Ishikawa (cell line): ENCODE measurements at regions not wholly inside any gene's neighbourhood (a gene's known extent, or its start where the extent isn't known, plus 50 kb on each side); places are given as distances from the start of the nearest gene placed in this dataset.

ENCODE experiments used
- CEBPB ChIP-seq: IDR thresholded peaks from 2 replicates; pipeline ENCODE4 v1.6.1; 2012
- CREB1 ChIP-seq: IDR thresholded peaks from 2 replicates; pipeline ENCODE4 v1.6.1; 2012; ENCODE audit warnings: low read depth
- EGR1 ChIP-seq: IDR thresholded peaks from 2 replicates; pipeline ENCODE4 v1.6.1; 2012
- EP300 ChIP-seq: IDR thresholded peaks from 2 replicates; pipeline ENCODE4 v1.6.1; 2012; ENCODE audit warnings: borderline replicate concordance
- FOXM1 ChIP-seq: IDR thresholded peaks from 2 replicates; pipeline ENCODE4 v1.6.1; 2012; ENCODE audit warnings: low read depth, borderline replicate concordance
- MAX ChIP-seq: IDR thresholded peaks from 2 replicates; pipeline ENCODE4 v1.6.1; 2012
- NFIC ChIP-seq: IDR thresholded peaks from 2 replicates; pipeline ENCODE4 v1.6.1; 2012
- RAD21 ChIP-seq: IDR thresholded peaks from 2 replicates; pipeline ENCODE4 v1.6.1; 2012; ENCODE audit warnings: low read depth
- TAF1 ChIP-seq: IDR thresholded peaks from 2 replicates; pipeline ENCODE4 v1.6.1; 2012; ENCODE audit warnings: low read depth, mild to moderate bottlenecking
- TCF12 ChIP-seq: IDR thresholded peaks from 2 replicates; pipeline ENCODE4 v1.6.1; 2012; ENCODE audit warnings: low read depth
- TEAD4 ChIP-seq: IDR thresholded peaks from 2 replicates; pipeline ENCODE4 v1.6.1; 2012
- YY1 ChIP-seq: IDR thresholded peaks from 2 replicates; pipeline ENCODE4 v1.6.1; 2012; ENCODE audit warnings: low read depth
- ZBTB7A ChIP-seq: IDR thresholded peaks from 2 replicates; pipeline ENCODE4 v1.6.1; 2012; ENCODE audit warnings: low read depth
- TF ChIP-seq, protein P1 (sequence below): IDR thresholded peaks from 2 replicates; pipeline ENCODE4 v1.6.1; 2012
- TF ChIP-seq, protein P2 (sequence below): IDR thresholded peaks from 2 replicates; pipeline ENCODE4 v1.6.1; 2012; ENCODE audit warnings: low read depth, mild to moderate bottlenecking

DNA sequence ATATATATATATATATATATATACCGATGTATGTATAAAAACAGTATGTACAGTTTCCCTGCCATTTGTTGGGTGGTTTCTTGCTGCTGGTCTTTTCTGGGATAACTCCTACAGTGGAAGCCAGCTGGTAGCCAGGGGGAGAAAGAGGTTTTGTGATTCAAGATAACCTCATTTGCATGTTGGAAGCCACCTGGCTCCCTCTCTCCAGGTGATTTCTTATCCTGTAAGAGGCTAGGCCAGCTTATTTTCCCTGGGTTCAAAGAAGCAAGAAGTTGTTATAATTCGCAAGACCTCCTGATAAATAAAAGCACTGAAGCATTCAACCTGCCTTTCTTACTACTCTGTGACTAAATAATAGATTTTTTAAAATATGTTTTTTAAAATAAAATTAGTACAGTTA is 443.3 kb downstream of the VGLL3 start:
- TF ChIP-seq, protein P1, sequence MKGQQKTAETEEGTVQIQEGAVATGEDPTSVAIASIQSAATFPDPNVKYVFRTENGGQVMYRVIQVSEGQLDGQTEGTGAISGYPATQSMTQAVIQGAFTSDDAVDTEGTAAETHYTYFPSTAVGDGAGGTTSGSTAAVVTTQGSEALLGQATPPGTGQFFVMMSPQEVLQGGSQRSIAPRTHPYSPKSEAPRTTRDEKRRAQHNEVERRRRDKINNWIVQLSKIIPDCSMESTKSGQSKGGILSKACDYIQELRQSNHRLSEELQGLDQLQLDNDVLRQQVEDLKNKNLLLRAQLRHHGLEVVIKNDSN, result no peak
- TF ChIP-seq TAF1 (no peak), CEBPB (no peak), MAX (no peak), CREB1 (no peak), FOXM1 (no peak), NFIC (no peak), YY1 (no peak), ZBTB7A (no peak), TCF12 (no peak), RAD21 (no peak), EP300 (no peak), TEAD4 (no peak), EGR1 (no peak)
- TF ChIP-seq, protein P2, sequence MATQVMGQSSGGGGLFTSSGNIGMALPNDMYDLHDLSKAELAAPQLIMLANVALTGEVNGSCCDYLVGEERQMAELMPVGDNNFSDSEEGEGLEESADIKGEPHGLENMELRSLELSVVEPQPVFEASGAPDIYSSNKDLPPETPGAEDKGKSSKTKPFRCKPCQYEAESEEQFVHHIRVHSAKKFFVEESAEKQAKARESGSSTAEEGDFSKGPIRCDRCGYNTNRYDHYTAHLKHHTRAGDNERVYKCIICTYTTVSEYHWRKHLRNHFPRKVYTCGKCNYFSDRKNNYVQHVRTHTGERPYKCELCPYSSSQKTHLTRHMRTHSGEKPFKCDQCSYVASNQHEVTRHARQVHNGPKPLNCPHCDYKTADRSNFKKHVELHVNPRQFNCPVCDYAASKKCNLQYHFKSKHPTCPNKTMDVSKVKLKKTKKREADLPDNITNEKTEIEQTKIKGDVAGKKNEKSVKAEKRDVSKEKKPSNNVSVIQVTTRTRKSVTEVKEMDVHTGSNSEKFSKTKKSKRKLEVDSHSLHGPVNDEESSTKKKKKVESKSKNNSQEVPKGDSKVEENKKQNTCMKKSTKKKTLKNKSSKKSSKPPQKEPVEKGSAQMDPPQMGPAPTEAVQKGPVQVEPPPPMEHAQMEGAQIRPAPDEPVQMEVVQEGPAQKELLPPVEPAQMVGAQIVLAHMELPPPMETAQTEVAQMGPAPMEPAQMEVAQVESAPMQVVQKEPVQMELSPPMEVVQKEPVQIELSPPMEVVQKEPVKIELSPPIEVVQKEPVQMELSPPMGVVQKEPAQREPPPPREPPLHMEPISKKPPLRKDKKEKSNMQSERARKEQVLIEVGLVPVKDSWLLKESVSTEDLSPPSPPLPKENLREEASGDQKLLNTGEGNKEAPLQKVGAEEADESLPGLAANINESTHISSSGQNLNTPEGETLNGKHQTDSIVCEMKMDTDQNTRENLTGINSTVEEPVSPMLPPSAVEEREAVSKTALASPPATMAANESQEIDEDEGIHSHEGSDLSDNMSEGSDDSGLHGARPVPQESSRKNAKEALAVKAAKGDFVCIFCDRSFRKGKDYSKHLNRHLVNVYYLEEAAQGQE, result no peak

GRCh38 chr3:86537171-86537570 is 453.8 kb downstream of the VGLL3 start:
- TF ChIP-seq TCF12, result no peak
- TF ChIP-seq CREB1, result no peak
- TF ChIP-seq RAD21, result no peak
- no peak for TF ChIP-seq EGR1

- no peak for TF ChIP-seq RAD21
- no peak for TF ChIP-seq CREB1
- TF ChIP-seq TEAD4, result no peak
- TF ChIP-seq, protein P1, result no peak
- no peak for TF ChIP-seq NFIC
- TF ChIP-seq MAX, result no peak
- TF ChIP-seq FOXM1, result no peak
- no peak for TF ChIP-seq EGR1
- no peak for TF ChIP-seq ZBTB7A
- no peak for TF ChIP-seq TAF1
- no peak for TF ChIP-seq YY1
These were observed 471.1 kb downstream of the VGLL3 start for GRCh38 chr3:86519819-86520218.

GRCh38 chr3:86481636-86482035 is 509.3 kb downstream of the VGLL3 start:
- no peak for TF ChIP-seq TAF1
- no peak for TF ChIP-seq FOXM1
- no peak for TF ChIP-seq TEAD4

DNA sequence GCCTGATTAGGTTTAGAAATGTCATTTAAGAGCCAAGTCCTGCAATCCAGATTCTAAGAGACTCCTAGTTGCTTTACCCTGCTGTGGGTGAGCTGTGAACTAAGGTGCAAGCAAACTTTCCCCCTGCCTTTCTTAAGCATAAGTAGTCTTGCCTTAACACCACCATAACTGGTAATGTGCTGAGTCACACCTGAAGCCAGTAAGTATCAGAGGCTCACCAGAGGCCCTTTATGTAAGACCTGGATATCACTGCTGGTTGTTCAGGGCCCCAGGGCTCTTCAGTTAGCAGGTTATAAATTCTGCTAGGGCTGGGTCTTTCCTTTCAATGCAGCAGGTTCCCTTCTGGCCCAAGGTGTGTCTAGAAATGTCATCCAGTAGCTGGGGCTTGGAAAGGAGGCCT is 509.9 kb downstream of the VGLL3 start:
- TF ChIP-seq ZBTB7A (no peak), NFIC (no peak), MAX (no peak), TCF12 (no peak)

DNA sequence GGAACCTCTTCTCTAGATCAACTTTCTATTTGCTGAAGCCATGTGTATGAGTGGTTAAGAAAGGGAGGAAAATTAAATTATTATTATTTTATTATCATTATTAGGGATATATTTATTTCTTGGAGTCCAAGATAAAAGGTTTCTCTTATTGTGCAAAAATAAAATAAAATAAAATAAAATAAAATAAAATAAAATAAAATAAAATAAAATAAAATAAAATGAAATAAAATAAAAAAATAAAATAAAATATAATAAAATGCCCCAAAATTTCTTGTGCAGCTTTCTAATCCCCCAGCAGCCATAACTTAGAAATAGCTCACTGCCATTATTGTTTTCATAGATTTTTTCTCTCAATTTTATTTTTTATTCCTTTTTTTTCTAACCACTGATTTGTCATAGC is 526.8 kb downstream of the VGLL3 start:
- no peak for TF ChIP-seq TCF12
- TF ChIP-seq TAF1, result no peak
- TF ChIP-seq EP300, result no peak
- TF ChIP-seq MAX, result no peak
- TF ChIP-seq TEAD4, result no peak
- TF ChIP-seq CREB1, result no peak
- TF ChIP-seq RAD21, result no peak
- no peak for TF ChIP-seq EGR1
- no peak for TF ChIP-seq YY1
- no peak for TF ChIP-seq NFIC
- TF ChIP-seq CEBPB, result no peak
- no peak for TF ChIP-seq FOXM1
- TF ChIP-seq, protein P1, result no peak

GRCh38 chr3:86451749-86452148 is 539.2 kb downstream of the VGLL3 start:
- TF ChIP-seq EGR1 (no peak), YY1 (no peak), FOXM1 (no peak), TAF1 (no peak), MAX (no peak), TCF12 (no peak), EP300 (no peak), ZBTB7A (no peak), NFIC (no peak), TEAD4 (no peak), RAD21 (no peak), CREB1 (no peak), CEBPB (no peak)
- TF ChIP-seq, protein P2, result no peak
- TF ChIP-seq, protein P1, result no peak
